NCI-H345 treated with DMSO at 0.1 percent for 48 hours (cell line): ENCODE measurements at regions not wholly inside any gene's neighbourhood (a gene's known extent, or its start where the extent isn't known, plus 50 kb on each side); places are given as distances from the start of the nearest gene placed in this dataset.

Source experiments
- DNase-seq: peaks from one replicate; lab custom pipeline; 2025; ENCODE audit not compliant: unreplicated experiment; lab: John Stamatoyannopoulos, UW

DNA sequence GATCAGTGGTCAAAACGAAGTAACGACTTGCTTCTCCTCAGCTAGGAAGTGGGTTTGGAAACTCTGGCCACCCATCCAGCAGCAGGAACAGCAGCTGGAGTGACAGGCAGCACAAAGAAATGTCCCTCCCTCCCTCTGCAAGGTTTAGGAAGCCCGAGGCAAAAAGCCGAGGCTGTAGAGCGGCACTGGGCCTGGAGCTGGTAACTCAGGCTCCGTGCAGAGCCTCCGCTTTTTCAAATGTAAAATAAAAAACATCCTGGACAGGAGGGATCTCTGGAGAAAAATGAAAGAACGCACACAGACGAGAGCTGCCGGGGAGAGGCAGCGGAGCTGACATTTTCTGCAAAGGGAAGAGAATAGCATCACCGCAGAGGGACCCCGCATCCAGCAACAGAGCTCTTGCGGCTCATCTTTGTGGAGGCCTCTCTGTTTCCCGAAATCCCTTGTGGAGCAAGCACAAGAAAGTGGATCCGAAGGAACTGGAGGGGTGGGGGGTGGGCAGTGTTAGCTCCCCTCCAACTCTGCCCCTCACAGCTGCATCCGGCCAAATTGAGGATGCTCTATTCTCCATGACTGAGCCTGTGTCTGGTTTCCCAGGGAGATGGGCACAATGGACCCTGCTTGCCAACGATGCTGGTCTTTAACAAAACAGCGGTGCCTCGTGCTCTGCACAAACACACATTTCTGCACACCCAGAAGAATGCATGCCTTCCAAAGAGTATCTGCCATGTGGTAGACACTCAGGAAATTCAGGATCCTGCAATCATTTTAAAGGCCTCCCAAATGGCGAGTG lies 335.5 kb upstream of the ZFHX3 start:
- no peak for DNase-seq

DNA sequence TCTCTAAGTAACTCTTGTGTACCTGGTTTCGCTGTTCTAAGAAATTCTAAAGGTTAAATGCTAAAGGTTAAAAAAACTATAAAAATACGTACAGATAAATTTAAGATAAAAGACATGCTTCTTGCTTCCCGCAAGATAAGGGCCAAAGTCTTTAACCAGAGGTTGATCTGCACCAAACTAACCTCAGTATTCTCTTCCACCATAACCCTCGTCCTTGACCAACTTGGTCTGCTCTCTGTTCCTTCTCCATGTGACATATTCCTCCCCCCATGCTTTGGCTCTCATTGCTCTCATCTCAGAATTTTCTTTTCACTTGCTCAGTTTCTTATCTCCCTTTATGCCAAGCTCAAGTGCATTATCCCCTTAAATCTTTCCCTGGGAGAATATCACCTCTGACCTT lies 330.5 kb upstream of the ZFHX3 start:
- DNase-seq, result no peak

DNA sequence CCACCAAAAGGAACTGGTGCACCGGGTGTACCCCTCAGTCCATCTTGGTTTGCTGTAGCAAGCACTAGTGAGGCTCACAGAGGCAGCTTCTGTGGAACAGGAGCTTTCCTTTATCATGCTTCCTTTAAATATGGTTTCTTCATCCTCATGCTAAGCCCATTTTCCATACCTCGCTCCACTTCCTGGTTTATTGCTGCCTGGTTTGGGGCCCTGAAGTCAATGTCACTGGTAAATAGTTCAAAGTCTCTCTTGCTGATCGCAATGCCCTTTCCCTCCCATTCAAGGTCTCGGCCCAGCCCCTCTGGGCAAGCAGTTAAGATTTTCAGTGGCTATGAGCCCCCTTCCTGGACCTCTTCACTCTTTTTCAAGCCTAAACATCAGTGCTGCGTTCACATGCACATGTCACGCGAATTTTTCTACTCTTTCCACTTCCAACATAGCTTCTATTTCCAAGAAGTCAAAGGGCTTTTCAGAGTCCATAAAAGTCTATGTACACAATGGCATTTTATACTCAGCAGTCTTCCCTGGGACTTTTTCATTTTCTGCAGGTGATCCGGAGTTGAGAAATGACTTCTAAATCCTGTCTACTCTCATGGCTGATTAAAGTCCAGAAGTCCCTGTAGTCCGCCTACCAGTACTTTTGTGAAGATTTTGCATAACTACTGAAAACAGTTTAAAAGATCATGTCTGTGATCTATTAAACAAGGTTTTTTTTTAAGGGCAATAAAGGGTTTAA lies 323.8 kb upstream of the ZFHX3 start:
- DNase-seq, result no peak

DNA sequence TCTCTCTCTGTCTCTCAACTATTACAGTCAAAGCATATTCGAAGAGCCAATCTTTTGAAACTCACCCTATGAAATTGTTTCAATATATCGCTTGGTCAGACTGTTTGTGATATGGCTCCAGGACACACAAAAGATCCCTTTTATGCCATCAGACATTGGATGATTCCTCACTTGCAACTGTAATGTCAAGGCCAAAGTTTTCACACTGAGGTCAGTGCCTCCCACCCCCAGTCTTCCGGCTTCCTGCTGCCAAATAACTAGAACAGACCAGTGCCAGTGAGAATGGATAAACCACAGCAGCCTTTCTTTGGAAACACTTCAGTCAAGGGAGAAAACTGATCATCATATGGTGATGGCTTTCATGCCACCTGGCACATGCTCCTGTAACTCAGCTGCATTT lies 321.9 kb upstream of the ZFHX3 start:
- DNase-seq, result no peak

DNA sequence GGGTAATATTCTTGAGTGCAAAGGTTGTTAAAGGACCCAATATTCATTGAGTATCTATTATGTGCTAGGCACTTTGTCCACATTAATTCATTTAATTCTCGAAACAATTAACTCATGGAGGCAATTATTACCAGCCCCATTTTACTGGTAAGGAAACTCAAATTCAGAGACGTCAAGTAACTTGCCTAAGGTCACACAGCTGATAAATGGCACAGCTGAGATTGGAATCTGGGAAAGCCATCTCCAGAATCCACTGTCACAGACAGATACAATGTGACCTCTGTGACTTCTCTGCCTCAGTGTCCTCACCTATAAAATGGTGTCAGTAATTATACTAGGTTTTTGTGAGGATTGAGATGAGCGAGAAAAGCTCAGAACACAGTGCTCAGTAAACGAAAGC lies 320.8 kb upstream of the ZFHX3 start:
- DNase-seq, result no peak

- peak; percentile 73 for DNase-seq
Observed at GRCh38 chr16:73365016-73365551, 317.2 kb upstream of the ZFHX3 start.

DNA sequence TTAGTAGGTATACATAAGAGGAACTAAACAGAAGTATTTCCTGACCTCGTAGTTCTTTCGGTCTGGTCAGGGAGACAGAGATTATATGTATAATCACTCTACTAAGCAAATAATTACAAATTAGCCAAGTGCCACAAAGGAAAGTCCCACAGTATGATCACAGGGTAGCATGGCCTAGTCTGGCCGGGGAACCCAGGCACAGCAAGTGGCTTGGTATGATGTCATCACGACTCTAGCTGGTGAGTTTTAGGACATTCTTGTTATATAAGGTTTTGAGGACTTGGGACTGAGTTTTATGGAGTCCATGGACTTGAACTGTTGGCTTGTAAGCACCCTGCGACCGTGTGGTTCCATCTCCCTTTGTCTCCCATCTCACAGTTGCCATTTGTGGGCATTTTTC lies 316.5 kb upstream of the ZFHX3 start:
- DNase-seq, result no peak

GRCh38 chr16:73361061-73361460 lies 313.1 kb upstream of the ZFHX3 start:
- DNase-seq, result no peak

- no peak for DNase-seq
Observed at GRCh38 chr16:73356401-73357079, 308.6 kb upstream of the ZFHX3 start.

DNA sequence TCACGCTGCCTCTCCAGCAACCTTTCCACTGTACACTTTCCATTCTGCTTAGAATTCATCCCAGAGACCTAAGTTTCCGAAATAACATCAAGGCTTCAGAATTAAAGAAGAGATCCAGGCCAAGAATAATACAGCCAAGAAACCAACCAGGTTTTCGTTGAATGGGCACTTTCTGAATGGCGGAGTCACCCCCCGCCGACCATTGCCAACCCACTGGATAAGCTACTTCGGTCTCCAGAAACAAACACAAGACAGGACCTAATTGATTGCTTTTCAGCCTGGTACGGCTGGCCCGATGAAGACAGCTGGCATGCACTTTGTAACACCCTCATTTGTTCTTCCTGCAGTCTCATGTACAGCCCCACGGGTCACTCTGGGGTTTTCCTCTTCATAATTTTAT lies 308.1 kb upstream of the ZFHX3 start:
- no peak for DNase-seq

GRCh38 chr16:73354434-73354833 lies 306.5 kb upstream of the ZFHX3 start:
- DNase-seq, result no peak

DNA sequence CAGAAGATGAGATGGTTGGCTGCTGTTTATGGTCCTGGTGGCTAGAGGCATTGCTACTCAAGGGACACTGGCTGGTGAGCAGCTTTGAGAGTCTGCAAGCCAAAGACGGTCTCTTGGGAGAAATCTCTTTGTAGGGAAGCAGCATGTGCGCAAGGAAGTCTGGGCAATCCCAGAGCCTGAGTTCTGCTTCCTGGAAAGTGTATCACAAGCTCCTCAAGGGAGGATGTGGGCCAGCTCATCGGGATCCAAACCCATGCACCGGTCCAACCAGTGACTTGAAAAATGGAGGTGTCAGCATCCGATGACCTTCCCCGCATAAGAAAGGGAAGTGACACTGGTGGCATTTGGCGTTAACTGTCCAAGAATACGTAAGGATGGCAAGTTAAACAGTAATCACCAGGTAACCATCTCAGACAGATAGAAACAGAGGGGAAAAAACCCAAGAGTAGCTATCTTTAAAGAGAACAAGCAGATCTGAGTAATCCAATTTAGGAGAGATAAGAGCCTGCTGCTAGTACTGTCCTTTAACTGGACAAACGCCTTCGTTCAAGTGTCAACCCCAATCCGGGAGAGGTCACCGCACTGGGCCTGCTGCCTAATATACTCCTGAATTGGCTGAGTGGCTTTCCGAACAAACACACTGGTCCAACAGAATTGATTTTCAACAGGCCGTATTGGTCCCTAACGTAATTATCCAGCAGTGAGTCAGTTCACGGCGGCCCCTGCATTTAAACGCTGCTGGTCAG lies 303.0 kb upstream of the ZFHX3 start:
- DNase-seq, result no peak

GRCh38 chr16:73347500-73348375 lies 299.8 kb upstream of the ZFHX3 start:
- DNase-seq, result no peak

GRCh38 chr16:73339821-73340220 lies 291.9 kb upstream of the ZFHX3 start:
- peak; percentile 29 for DNase-seq

DNA sequence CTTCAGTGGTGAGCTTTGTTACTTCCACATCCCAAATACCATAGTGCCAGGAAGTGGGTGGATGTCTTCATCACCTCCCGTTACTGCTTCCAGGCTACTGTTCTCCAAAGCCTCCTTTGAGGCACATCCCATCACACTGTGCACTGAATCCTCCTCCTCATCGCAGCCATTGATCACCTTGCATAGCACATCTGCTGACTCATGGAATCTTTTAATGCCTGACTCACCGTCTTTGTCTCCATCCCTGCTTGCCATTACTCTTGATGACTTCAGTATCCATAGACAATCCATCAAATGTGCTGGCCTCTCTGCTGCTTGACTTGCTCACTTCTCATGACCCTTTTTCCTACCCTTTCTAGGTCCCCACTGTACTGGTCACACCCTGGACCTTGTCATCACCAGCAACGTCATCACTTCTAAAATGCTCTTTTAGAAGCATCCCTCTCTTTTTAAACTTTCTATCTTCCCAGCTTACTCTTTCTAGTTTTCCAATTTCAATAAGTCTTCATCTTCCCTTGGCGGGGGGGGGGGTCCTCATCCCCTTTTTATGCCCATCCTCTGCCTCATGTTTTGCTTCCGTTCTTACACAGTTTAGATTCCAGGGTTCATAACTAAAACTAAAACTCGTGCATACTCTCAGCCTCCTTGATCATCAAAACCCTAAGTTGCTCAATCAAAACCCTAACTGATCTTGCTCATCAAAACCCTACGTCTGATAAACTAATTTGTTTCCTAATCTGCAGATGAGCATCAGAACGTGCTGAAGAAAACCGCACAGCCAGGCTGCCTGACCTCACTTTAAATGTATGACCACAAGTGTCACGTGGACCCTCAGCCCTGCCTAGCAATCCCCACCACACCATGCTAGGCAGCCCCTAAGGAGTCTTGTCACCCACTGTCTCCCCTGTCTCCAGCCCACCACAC lies 289.7 kb upstream of the ZFHX3 start:
- DNase-seq, result no peak

- DNase-seq, result no peak
Observed at GRCh38 chr16:73329358-73330286, 281.7 kb upstream of the ZFHX3 start.

GRCh38 chr16:73326770-73327470 lies 279.0 kb upstream of the ZFHX3 start:
- no peak for DNase-seq
